HPDE6-E6E7 (cell line): ENCODE measurements at regions not wholly inside any gene's neighbourhood (a gene's known extent, or its start where the extent isn't known, plus 50 kb on each side); places are given as distances from the start of the nearest gene placed in this dataset.

Experiments used
- DNase-seq: peaks from one replicate; pipeline ENCODE4 v3.0.0; 2011; ENCODE audit warnings: missing footprints; ENCODE audit errors: extremely low spot score

GRCh38 chr10:123454987-123455386, 211.2 kb upstream of the GPR26 start:
- no peak for DNase-seq

- no peak for DNase-seq
These were observed 210.3 kb upstream of the GPR26 start for GRCh38 chr10:123455861-123456260.

- DNase-seq, result no peak
These were observed 207.2 kb upstream of the GPR26 start for GRCh38 chr10:123458933-123459332.

- no peak for DNase-seq
These were observed 206.6 kb upstream of the GPR26 start for GRCh38 chr10:123459371-123460091.

- DNase-seq, result no peak
These were observed 203.9 kb upstream of the GPR26 start for GRCh38 chr10:123462246-123462645.

- DNase-seq, result no peak
These were observed 203.4 kb upstream of the GPR26 start for GRCh38 chr10:123462756-123463155.

- no peak for DNase-seq
These were observed 203.0 kb upstream of the GPR26 start for GRCh38 chr10:123463181-123463580.

GRCh38 chr10:123463698-123464097, 202.5 kb upstream of the GPR26 start:
- DNase-seq, result no peak

GRCh38 chr10:123464430-123465323, 201.5 kb upstream of the GPR26 start:
- no peak for DNase-seq

GRCh38 chr10:123470336-123470921, 195.7 kb upstream of the GPR26 start:
- DNase-seq, result no peak

- DNase-seq, result no peak
These were observed 194.3 kb upstream of the GPR26 start for GRCh38 chr10:123471811-123472210.

- DNase-seq, result no peak
These were observed 193.5 kb upstream of the GPR26 start for GRCh38 chr10:123472606-123473005.

GRCh38 chr10:123474700-123475099, 191.5 kb upstream of the GPR26 start:
- DNase-seq, result no peak

GRCh38 chr10:123475466-123475865, 190.7 kb upstream of the GPR26 start:
- DNase-seq, result no peak

- DNase-seq, result no peak
These were observed 188.0 kb upstream of the GPR26 start for GRCh38 chr10:123478116-123478515.

- no peak for DNase-seq
These were observed 186.5 kb upstream of the GPR26 start for GRCh38 chr10:123479640-123480039.

GRCh38 chr10:123480344-123480743, 185.8 kb upstream of the GPR26 start:
- DNase-seq, result no peak

- no peak for DNase-seq
These were observed 185.3 kb upstream of the GPR26 start for GRCh38 chr10:123480845-123481244.

GRCh38 chr10:123484722-123485121, 181.4 kb upstream of the GPR26 start:
- DNase-seq, result no peak

- DNase-seq, result no peak
These were observed 180.7 kb upstream of the GPR26 start for GRCh38 chr10:123485341-123485960.

GRCh38 chr10:123488436-123488835, 177.7 kb upstream of the GPR26 start:
- DNase-seq, result no peak

- DNase-seq, result no peak
These were observed 174.8 kb upstream of the GPR26 start for GRCh38 chr10:123491364-123491763.
